HCT116 (cell line): ENCODE measurements at regions not wholly inside any gene's neighbourhood (a gene's known extent, or its start where the extent isn't known, plus 50 kb on each side); places are given as distances from the start of the nearest gene placed in this dataset.

ENCODE experiments used
- ATAC-seq: fragments of 200-7000 bp; cut with Tn5 transposase; 2 replicates; pipeline ENCODE4 v1.9.1; 2020; ENCODE audit warnings: mild to moderate bottlenecking, moderate library complexity
- BruUV-seq: library from RNA; stranded (reverse); fragments of 400-500 nt; replicated peaks from 2 replicates; lab custom pipeline; 2021; lab: Mats Ljungman, UMichigan
- CTCF ChIA-PET: fragments of 300-600 bp; sonication (Branson Sonifier 250); formaldehyde crosslinking; loops from one replicate; lab custom pipeline; 2021; ENCODE audit warnings: antibody characterized with exemption; lab: Charles Lee
- POLR2A ChIA-PET: fragments of 300-600, 350-600 bp; sonication (Branson Sonifier 250); formaldehyde crosslinking; loops from one replicate; lab custom pipeline; 2021; ENCODE audit warnings: antibody characterized with exemption; lab: Charles Lee
- RAD21 ChIA-PET, 2 experiments: fragments of 300-600 bp; sonication (Branson Sonifier 250); formaldehyde crosslinking; loops; one replicate each; lab custom pipeline; 2023; ENCODE audit warnings: low total read pairs in 2 of 2; ENCODE audit not compliant: uncharacterized antibody in 2 of 2, unreplicated experiment in 2 of 2, low non-redundant PET in 1 of 2; lab: Charles Lee
- DNase-seq: peaks from one replicate; pipeline ENCODE4 v3.0.0-alpha.2; 2010; ENCODE audit warnings: low read depth, low spot score
- H2AFZ ChIP-seq: fragments of 200-600 bp; shearing (Covaris generic), sonication (generic); 2 replicates; pipeline ENCODE4 v1.6.1; 2017; ENCODE audit warnings: low read depth, mixed run types, mixed read lengths, antibody characterized with exemption, low read length; ENCODE audit not compliant: poor library complexity, severe bottlenecking
- H3K27ac ChIP-seq: 2 replicates; pipeline ENCODE4 v1.5.1; 2012; ENCODE audit warnings: low read depth, low read length
- H3K27me3 ChIP-seq: fragments of 200-600 bp; sonication (generic); 2 replicates; pipeline ENCODE4 v1.6.1; 2016; ENCODE audit warnings: mixed run types, low read length, mixed read lengths; ENCODE audit not compliant: insufficient read depth
- H3K36me3 ChIP-seq, 2 experiments: fragments of 200-500 bp in 1 of 2; fragments of 200-600 bp in 1 of 2; sonication (Bioruptor generic) in 1 of 2; sonication (generic) in 1 of 2; 2 replicates each; pipeline versions ENCODE4 v1.5.1 to v1.6.1; 2014 to 2016; ENCODE audit warnings: low read length in 2 of 2, inconsistent platforms in 1 of 2, mixed read lengths in 1 of 2, mixed run types in 1 of 2; ENCODE audit not compliant: insufficient read depth in 2 of 2, control insufficient read depth in 1 of 2
- H3K4me1 ChIP-seq, 2 experiments: fragments of 200-600 bp in 1 of 2; sonication (generic) in 1 of 2; 2 replicates each; pipeline versions ENCODE4 v1.5.1 to v1.6.1; 2012 to 2017; ENCODE audit warnings: low read length in 2 of 2, inconsistent platforms in 1 of 2, mild to moderate bottlenecking in 1 of 2, mixed read lengths in 1 of 2, mixed run types in 1 of 2, moderate library complexity in 1 of 2; ENCODE audit not compliant: insufficient read depth in 2 of 2, control insufficient read depth in 1 of 2
- H3K4me2 ChIP-seq: fragments of 200-600 bp; sonication (generic); 2 replicates; pipeline ENCODE4 v1.6.1; 2017; ENCODE audit warnings: mixed run types, low read length, mixed read lengths
- H3K4me3 ChIP-seq, 2 experiments: fragments of 200-600 bp in 1 of 2; sonication (generic) in 1 of 2; replicated peaks in 1 of 2; 2 replicates each; pipeline ENCODE4 v1.5.1; 2011 to 2016; ENCODE audit warnings: low read length in 2 of 2, control low read depth in 1 of 2, low read depth in 1 of 2, mild to moderate bottlenecking in 1 of 2, mixed read lengths in 1 of 2, mixed run types in 1 of 2
- H3K79me2 ChIP-seq: fragments of 200-600 bp; sonication (generic); 2 replicates; pipeline ENCODE4 v1.6.1; 2017; ENCODE audit warnings: mild to moderate bottlenecking, mixed run types, low read length, moderate library complexity, mixed read lengths; ENCODE audit not compliant: insufficient read depth
- H3K9ac ChIP-seq: fragments of 200-600 bp; sonication (generic); 2 replicates; pipeline ENCODE4 v1.6.1; 2016; ENCODE audit warnings: low read length, mixed read lengths
- H3K9me2 ChIP-seq: fragments of 200-600 bp; sonication (generic), shearing (Covaris generic); 2 replicates; pipeline ENCODE4 v1.6.1; 2017; ENCODE audit warnings: mixed run types, mild to moderate bottlenecking, moderate library complexity; ENCODE audit not compliant: insufficient read depth
- H3K9me3 ChIP-seq, 2 experiments: fragments of 200-500 bp in 1 of 2; fragments of 200-600 bp in 1 of 2; sonication (Bioruptor generic) in 1 of 2; sonication (generic) in 1 of 2; 2 replicates each; pipeline ENCODE4 v1.6.1; 2014 to 2017; ENCODE audit warnings: low read length in 2 of 2, mixed read lengths in 2 of 2, inconsistent platforms in 1 of 2, low read depth in 1 of 2, mild to moderate bottlenecking in 1 of 2, mixed run types in 1 of 2, moderate library complexity in 1 of 2; ENCODE audit not compliant: control insufficient read depth in 1 of 2, insufficient read depth in 1 of 2
- H4K20me1 ChIP-seq: fragments of 200-600 bp; sonication (generic), shearing (Covaris generic); 2 replicates; pipeline ENCODE4 v1.6.1; 2017; ENCODE audit warnings: mixed run types, mild to moderate bottlenecking, moderate library complexity; ENCODE audit not compliant: insufficient read depth
- EGR1 ChIP-seq: IDR thresholded peaks from 2 replicates; pipeline ENCODE4 v1.6.1; 2012; ENCODE audit warnings: low read depth
- ELF1 ChIP-seq: IDR thresholded peaks from 2 replicates; pipeline ENCODE4 v1.6.1; 2012; ENCODE audit warnings: low read depth, borderline replicate concordance
- FOSL1 ChIP-seq: IDR thresholded peaks from 2 replicates; pipeline ENCODE4 v1.6.1; 2012; ENCODE audit warnings: low read depth
- JUND ChIP-seq: IDR thresholded peaks from 2 replicates; pipeline ENCODE4 v1.6.1; 2012
- POLR2A ChIP-seq: IDR thresholded peaks from 2 replicates; pipeline ENCODE4 v1.7.0; 2011; ENCODE audit warnings: borderline replicate concordance; ENCODE audit not compliant: insufficient read depth, insufficient read length; ENCODE audit errors: extremely low read depth
- POLR2AphosphoS5 ChIP-seq: IDR thresholded peaks from 2 replicates; pipeline ENCODE4 v1.6.1; 2011; ENCODE audit warnings: mild to moderate bottlenecking, low read depth, low read length, moderate library complexity
- SIN3A ChIP-seq: IDR thresholded peaks from 2 replicates; pipeline ENCODE4 v1.6.1; 2012; ENCODE audit warnings: low read depth
- SP1 ChIP-seq: IDR thresholded peaks from 2 replicates; pipeline ENCODE4 v1.6.1; 2012; ENCODE audit warnings: low read depth
- TCF7L2 ChIP-seq: IDR thresholded peaks from 2 replicates; pipeline ENCODE4 v1.7.0; 2011; ENCODE audit warnings: borderline replicate concordance, inconsistent platforms; ENCODE audit not compliant: insufficient read depth, insufficient read length; ENCODE audit errors: extremely low read depth
- YY1 ChIP-seq: IDR thresholded peaks from 2 replicates; pipeline ENCODE4 v1.6.1; 2011; ENCODE audit warnings: low read length, low read depth, moderate library complexity, mild to moderate bottlenecking; ENCODE audit not compliant: insufficient replicate concordance; ENCODE audit errors: extremely low read depth
- ZFX ChIP-seq: fragments of 450-650 bp; IDR thresholded peaks from 2 replicates; pipeline ENCODE4 v1.6.1; 2017
- ZNF274 ChIP-seq: fragments of 200-500 bp; sonication (Bioruptor generic); IDR thresholded peaks from 2 replicates; pipeline ENCODE4 v1.6.1; 2014; ENCODE audit warnings: mild to moderate bottlenecking, low read depth, low read length, inconsistent platforms
- intact Hi-C: fragments of 100-400 bp; cut with micrococcal nuclease; formaldehyde crosslinking; loops from 2 replicates; pipeline ENCODE4 v1.10.0; 2022
- TF ChIP-seq, protein P1 (sequence below): IDR thresholded peaks from 2 replicates; pipeline ENCODE4 v1.6.1; 2012; ENCODE audit warnings: low read depth
- TF ChIP-seq, protein P2 (sequence below): IDR thresholded peaks from 2 replicates; pipeline ENCODE4 v1.6.1; 2011; ENCODE audit warnings: mild to moderate bottlenecking, low read length, moderate library complexity; ENCODE audit not compliant: insufficient replicate concordance; ENCODE audit errors: extremely low read depth

DNA sequence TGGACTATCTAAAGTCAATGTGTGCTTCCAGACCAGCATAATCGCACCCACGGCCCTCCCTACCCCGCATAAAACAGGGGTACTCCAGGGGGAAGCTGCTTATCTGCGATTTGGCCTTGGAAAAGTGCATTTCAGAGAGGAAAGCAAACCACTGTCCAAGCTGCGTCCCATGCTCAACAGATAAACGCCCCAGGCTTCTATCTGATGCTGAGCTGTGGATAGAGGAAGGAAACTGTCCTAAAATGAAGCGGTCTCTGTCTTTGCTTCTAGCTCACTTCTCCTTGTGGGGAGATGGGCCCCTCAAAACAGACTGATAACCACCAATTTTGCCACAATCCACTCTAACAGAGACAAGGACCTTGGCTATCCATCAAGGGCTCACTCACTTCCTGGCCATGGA lies 160.5 kb upstream of the TNRC6C start:
- Histone ChIP-seq H3K9ac (no peak overlapping the region), H3K27me3 (peaks cover 6% of the 10 kb centered on the region; the same call in 1 of the 2 replicates)

More for the DNA sequence above, 160.5 kb upstream of the TNRC6C start:
- H3K4me1 ChIP-seq = no peaks in the 10 kb centered on the region
- no peaks in the 10 kb centered on the region for H3K79me2 ChIP-seq
- ChIA-PET POLR2A (no interaction called here), RAD21 (no interaction called here), CTCF (no interaction called here)
- H2AFZ ChIP-seq = no peak overlapping the region
- TF ChIP-seq ZFX (no peak), FOSL1 (no peak), ELF1 (no peak), POLR2AphosphoS5 (no peak), ZNF274 (no peak), TCF7L2 (no peak), JUND (no peak), SIN3A (no peak), SP1 (no peak), EGR1 (no peak), YY1 (no peak), POLR2A (no peak)
- TF ChIP-seq, protein P1, sequence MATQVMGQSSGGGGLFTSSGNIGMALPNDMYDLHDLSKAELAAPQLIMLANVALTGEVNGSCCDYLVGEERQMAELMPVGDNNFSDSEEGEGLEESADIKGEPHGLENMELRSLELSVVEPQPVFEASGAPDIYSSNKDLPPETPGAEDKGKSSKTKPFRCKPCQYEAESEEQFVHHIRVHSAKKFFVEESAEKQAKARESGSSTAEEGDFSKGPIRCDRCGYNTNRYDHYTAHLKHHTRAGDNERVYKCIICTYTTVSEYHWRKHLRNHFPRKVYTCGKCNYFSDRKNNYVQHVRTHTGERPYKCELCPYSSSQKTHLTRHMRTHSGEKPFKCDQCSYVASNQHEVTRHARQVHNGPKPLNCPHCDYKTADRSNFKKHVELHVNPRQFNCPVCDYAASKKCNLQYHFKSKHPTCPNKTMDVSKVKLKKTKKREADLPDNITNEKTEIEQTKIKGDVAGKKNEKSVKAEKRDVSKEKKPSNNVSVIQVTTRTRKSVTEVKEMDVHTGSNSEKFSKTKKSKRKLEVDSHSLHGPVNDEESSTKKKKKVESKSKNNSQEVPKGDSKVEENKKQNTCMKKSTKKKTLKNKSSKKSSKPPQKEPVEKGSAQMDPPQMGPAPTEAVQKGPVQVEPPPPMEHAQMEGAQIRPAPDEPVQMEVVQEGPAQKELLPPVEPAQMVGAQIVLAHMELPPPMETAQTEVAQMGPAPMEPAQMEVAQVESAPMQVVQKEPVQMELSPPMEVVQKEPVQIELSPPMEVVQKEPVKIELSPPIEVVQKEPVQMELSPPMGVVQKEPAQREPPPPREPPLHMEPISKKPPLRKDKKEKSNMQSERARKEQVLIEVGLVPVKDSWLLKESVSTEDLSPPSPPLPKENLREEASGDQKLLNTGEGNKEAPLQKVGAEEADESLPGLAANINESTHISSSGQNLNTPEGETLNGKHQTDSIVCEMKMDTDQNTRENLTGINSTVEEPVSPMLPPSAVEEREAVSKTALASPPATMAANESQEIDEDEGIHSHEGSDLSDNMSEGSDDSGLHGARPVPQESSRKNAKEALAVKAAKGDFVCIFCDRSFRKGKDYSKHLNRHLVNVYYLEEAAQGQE = no peak
- TF ChIP-seq, protein P2, sequence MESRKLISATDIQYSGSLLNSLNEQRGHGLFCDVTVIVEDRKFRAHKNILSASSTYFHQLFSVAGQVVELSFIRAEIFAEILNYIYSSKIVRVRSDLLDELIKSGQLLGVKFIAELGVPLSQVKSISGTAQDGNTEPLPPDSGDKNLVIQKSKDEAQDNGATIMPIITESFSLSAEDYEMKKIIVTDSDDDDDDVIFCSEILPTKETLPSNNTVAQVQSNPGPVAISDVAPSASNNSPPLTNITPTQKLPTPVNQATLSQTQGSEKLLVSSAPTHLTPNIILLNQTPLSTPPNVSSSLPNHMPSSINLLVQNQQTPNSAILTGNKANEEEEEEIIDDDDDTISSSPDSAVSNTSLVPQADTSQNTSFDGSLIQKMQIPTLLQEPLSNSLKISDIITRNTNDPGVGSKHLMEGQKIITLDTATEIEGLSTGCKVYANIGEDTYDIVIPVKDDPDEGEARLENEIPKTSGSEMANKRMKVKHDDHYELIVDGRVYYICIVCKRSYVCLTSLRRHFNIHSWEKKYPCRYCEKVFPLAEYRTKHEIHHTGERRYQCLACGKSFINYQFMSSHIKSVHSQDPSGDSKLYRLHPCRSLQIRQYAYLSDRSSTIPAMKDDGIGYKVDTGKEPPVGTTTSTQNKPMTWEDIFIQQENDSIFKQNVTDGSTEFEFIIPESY = no peak
- no peak overlapping the region for H3K4me3 ChIP-seq
- no peak for DNase-seq
- intact Hi-C loops = no loop called here
- no peak overlapping the region for H3K4me2 ChIP-seq
- H3K27ac ChIP-seq = no peak overlapping the region
- no peaks in the 10 kb centered on the region for H3K9me3 ChIP-seq
- no peaks in the 10 kb centered on the region for H3K36me3 ChIP-seq
- no peaks in the 10 kb centered on the region for H3K9me2 ChIP-seq
- ATAC-seq = no peak
- no TSS peak for BruUV-seq
- H4K20me1 ChIP-seq = no peaks in the 10 kb centered on the region
